Activated CD4-positive, alpha-beta T cell treated with anti-CD3 and anti-CD28 coated beads, Interleukin-2, amount 50 U/mL, for 48 hours (primary cell): ENCODE measurements at regions not wholly inside any gene's neighbourhood (a gene's known extent, or its start where the extent isn't known, plus 50 kb on each side); places are given as distances from the start of the nearest gene placed in this dataset.

Source experiments
- DNase-seq, 2 experiments: peaks; one replicate each; pipeline ENCODE4 v3.0.0-alpha.2; 2020

- no peak for DNase-seq
Observed at GRCh38 chr5:3268760-3269330, 326.8 kb upstream of the IRX1 start.

GRCh38 chr5:3266861-3267260 lies 328.8 kb upstream of the IRX1 start:
- DNase-seq: no peak

- no peak for DNase-seq
Observed at GRCh38 chr5:3265936-3266335, 329.7 kb upstream of the IRX1 start.

GRCh38 chr5:3265131-3265885 lies 330.3 kb upstream of the IRX1 start:
- DNase-seq: no peak

- no peak for DNase-seq
Observed at GRCh38 chr5:3262451-3262850, 333.2 kb upstream of the IRX1 start.

GRCh38 chr5:3261081-3261480 lies 334.6 kb upstream of the IRX1 start:
- DNase-seq: no peak

- no peak for DNase-seq
Observed at GRCh38 chr5:3258050-3258449, 337.6 kb upstream of the IRX1 start.

- DNase-seq: no peak
Observed at GRCh38 chr5:3252235-3252634, 343.4 kb upstream of the IRX1 start.

- DNase-seq: no peak
Observed at GRCh38 chr5:3251784-3252183, 343.8 kb upstream of the IRX1 start.

GRCh38 chr5:3249401-3249800 lies 346.2 kb upstream of the IRX1 start:
- DNase-seq: no peak

GRCh38 chr5:3237276-3237868 lies 358.3 kb upstream of the IRX1 start:
- DNase-seq: no peak

GRCh38 chr5:3234566-3234965 lies 361.1 kb upstream of the IRX1 start:
- DNase-seq: no peak

GRCh38 chr5:3230941-3231340 lies 364.7 kb upstream of the IRX1 start:
- no peak for DNase-seq

GRCh38 chr5:3230254-3230653 lies 365.4 kb upstream of the IRX1 start:
- no peak for DNase-seq

GRCh38 chr5:3226196-3226920 lies 369.3 kb upstream of the IRX1 start:
- no peak for DNase-seq

GRCh38 chr5:3225201-3225960 lies 370.3 kb upstream of the IRX1 start:
- no peak for DNase-seq

- no peak for DNase-seq
Observed at GRCh38 chr5:3222924-3223323, 372.7 kb upstream of the IRX1 start.

- DNase-seq: no peak
Observed at GRCh38 chr5:3221432-3221831, 374.2 kb upstream of the IRX1 start.

GRCh38 chr5:3220638-3221288 lies 374.9 kb upstream of the IRX1 start:
- no peak for DNase-seq

- DNase-seq: no peak
Observed at GRCh38 chr5:3220201-3220600, 375.4 kb upstream of the IRX1 start.

- DNase-seq: no peak
Observed at GRCh38 chr5:3218916-3219650, 376.5 kb upstream of the IRX1 start.
